K562 (cell line): ENCODE measurements at regions not wholly inside any gene's neighbourhood (a gene's known extent, or its start where the extent isn't known, plus 50 kb on each side); places are given as distances from the start of the nearest gene placed in this dataset.

Experiments
- ATAC-seq: fragments of 200-7000 bp; cut with Tn5 transposase; 3 replicates; pipeline ENCODE4 v1.9.1; 2020; ENCODE audit warnings: moderate library complexity
- BruUV-seq: library from RNA; stranded (reverse); fragments of 400-500 nt; replicated peaks from 2 replicates; lab custom pipeline; 2021; lab: Mats Ljungman, UMichigan
- CTCF ChIA-PET: fragments of 300-600 bp; formaldehyde crosslinking; extraction: SDS; loops from one replicate; lab custom pipeline; 2021; ENCODE audit warnings: low intra/inter-chr PET ratio; lab: Yijun Ruan, JAX
- POLR2A ChIA-PET: fragments of 300-600, 350-650 bp; sonication (Branson Sonifier 250); formaldehyde crosslinking; extraction: SDS; loops from one replicate; lab custom pipeline; 2021; ENCODE audit warnings: antibody characterized with exemption, inconsistent platforms; lab: Yijun Ruan, JAX
- DNase-seq, 4 experiments: peaks; one replicate each; pipeline versions ENCODE4 v3.0.0 to v3.0.0-alpha.2; 2011 to 2018; ENCODE audit warnings: low spot score in 3 of 4, mixed read lengths in 3 of 4; ENCODE audit errors: extremely low read depth in 1 of 4
- FAIRE-seq: peaks from 2 replicates; lab custom pipeline; 2011; peaks lifted over from hg19 to GRCh38; lab: Jason Lieb, UNC
- H2AFZ ChIP-seq: 2 replicates; pipeline ENCODE4 v1.6.0; 2011; ENCODE audit warnings: low read depth, low read length, control low read depth, inconsistent platforms
- H3K27ac ChIP-seq: fragments of 200-600 bp; 3 replicates; pipeline ENCODE4 v1.8.0; 2011; ENCODE audit warnings: low read depth, mild to moderate bottlenecking, control low read depth, inconsistent platforms, low read length, moderate library complexity, mixed read lengths; ENCODE audit errors: extremely low read depth
- H3K27me3 ChIP-seq, 2 experiments: fragments of 300-600 bp in 1 of 2; 2 replicates in 1 of 2; 3 replicates in 1 of 2; pipeline versions ENCODE4 v1.6.0 to v1.8.0; 2011; ENCODE audit warnings: inconsistent platforms in 2 of 2, low read length in 2 of 2, mild to moderate bottlenecking in 1 of 2, mixed read lengths in 1 of 2, moderate library complexity in 1 of 2; ENCODE audit not compliant: control insufficient read depth in 2 of 2, insufficient read depth in 2 of 2
- H3K36me3 ChIP-seq: fragments of 300-600 bp; 3 replicates; pipeline ENCODE4 v1.8.0; 2011; ENCODE audit warnings: mild to moderate bottlenecking, low read length, inconsistent platforms; ENCODE audit not compliant: control insufficient read depth, insufficient read depth
- H3K4me1 ChIP-seq, 2 experiments: fragments of 200-600 bp in 1 of 2; replicated peaks in 1 of 2; 2 replicates in 1 of 2; 3 replicates in 1 of 2; pipeline versions ENCODE4 v1.5.1 to v1.8.0; 2011; ENCODE audit warnings: inconsistent platforms in 2 of 2, low read length in 2 of 2, mild to moderate bottlenecking in 1 of 2, mixed read lengths in 1 of 2, moderate library complexity in 1 of 2; ENCODE audit not compliant: control insufficient read depth in 2 of 2, insufficient read depth in 2 of 2
- H3K4me2 ChIP-seq: 2 replicates; pipeline ENCODE4 v1.6.1; 2011; ENCODE audit warnings: low read length, control low read depth, inconsistent platforms, mixed read lengths; ENCODE audit not compliant: insufficient read depth
- H3K4me3 ChIP-seq: fragments of 200-600 bp; sonication (generic), shearing (Covaris generic); 2 replicates; pipeline ENCODE4 v1.5.1; 2016; ENCODE audit warnings: control low read depth, inconsistent platforms
- H3K79me2 ChIP-seq: fragments of 200-600 bp; 3 replicates; pipeline ENCODE4 v1.8.0; 2011; ENCODE audit warnings: low read length, inconsistent platforms; ENCODE audit not compliant: control insufficient read depth, insufficient read depth
- H3K9ac ChIP-seq, 2 experiments: 2 replicates each; pipeline versions ENCODE4 v1.6.0 to v1.6.1; 2011; ENCODE audit warnings: low read depth in 2 of 2, low read length in 2 of 2, control low read depth in 1 of 2, inconsistent platforms in 1 of 2, mild to moderate bottlenecking in 1 of 2, mixed read lengths in 1 of 2; ENCODE audit not compliant: insufficient read depth in 1 of 2
- H3K9me1 ChIP-seq: one replicate; pipeline ENCODE4 v1.6.0; 2011; ENCODE audit warnings: inconsistent platforms, mild to moderate bottlenecking, low read length, moderate library complexity; ENCODE audit not compliant: control insufficient read depth, insufficient read depth
- H3K9me3 ChIP-seq: replicated peaks from 2 replicates; pipeline ENCODE4 v1.5.1; 2011; ENCODE audit warnings: low read depth, low read length, inconsistent platforms; ENCODE audit not compliant: control insufficient read depth, insufficient read depth
- H4K20me1 ChIP-seq: replicated peaks from 2 replicates; pipeline ENCODE4 v1.6.1; 2011; ENCODE audit warnings: low read length, inconsistent platforms, mixed read lengths; ENCODE audit not compliant: control insufficient read depth, insufficient read depth
- KDM2B ChIP-seq: fragments of 250-450 bp; sonication (Bioruptor Pico); IDR thresholded peaks from 2 replicates; pipeline ENCODE4 v1.8.0; 2021; ENCODE audit warnings: mild to moderate bottlenecking, moderate library complexity
- KDM4B ChIP-seq, 2 experiments: fragments of 450-650 bp in 1 of 2; sonication (generic) in 1 of 2; IDR thresholded peaks; 2 replicates each; pipeline ENCODE4 v1.6.1; 2016 to 2017; ENCODE audit warnings: borderline replicate concordance in 2 of 2, antibody characterized with exemption in 1 of 2, low read depth in 1 of 2, mild to moderate bottlenecking in 1 of 2
- KDM5B ChIP-seq: fragments of 200-600 bp; sonication (generic); IDR thresholded peaks from 2 replicates; pipeline ENCODE4 v1.6.1; 2012; ENCODE audit warnings: low read depth, mild to moderate bottlenecking, moderate library complexity, low read length, control low read depth, inconsistent platforms; ENCODE audit not compliant: insufficient replicate concordance
- LEF1 ChIP-seq: fragments of 450-650 bp; IDR thresholded peaks from 2 replicates; pipeline ENCODE4 v1.6.1; 2016; ENCODE audit warnings: mild to moderate bottlenecking
- NR2F6 ChIP-seq: fragments of 450-650 bp; formaldehyde crosslinking; IDR thresholded peaks from 2 replicates; pipeline ENCODE4 v1.4.0; 2020; ENCODE audit warnings: mild to moderate bottlenecking
- RB1 ChIP-seq: fragments of 450-650 bp; IDR thresholded peaks from 2 replicates; pipeline ENCODE4 v1.6.1; 2017; ENCODE audit warnings: low read depth, mild to moderate bottlenecking
- XRCC5 ChIP-seq: fragments of 200-400 bp; formaldehyde crosslinking; IDR thresholded peaks from 2 replicates; pipeline ENCODE4 v1.6.1; 2017; ENCODE audit warnings: low read depth, mild to moderate bottlenecking, low read length
- ZFP1 ChIP-seq: fragments of 450-650 bp; formaldehyde crosslinking; IDR thresholded peaks from 2 replicates; pipeline ENCODE4 v1.4.0; 2020; ENCODE audit warnings: mild to moderate bottlenecking, mixed read lengths
- ZFX ChIP-seq: sonication (generic); formaldehyde crosslinking; IDR thresholded peaks from 2 replicates; pipeline ENCODE4 v1.8.0; 2022; ENCODE audit warnings: mild to moderate bottlenecking, missing genetic modification reagents, moderate library complexity
- WGBS: fragments of 100-300 bp; shearing (Covaris generic); methylation state at CpG from one replicate; pipeline ENCODE4 v1.1.6; 2016; ENCODE audit warnings: low coverage, mixed read lengths; ENCODE audit not compliant: insufficient coverage; ENCODE audit errors: missing lambda C conversion rate; 5-methylcytosine and 5-hydroxymethylcytosine counted together
- in situ Hi-C: fragments of 300-500 bp; cut with MboI; formaldehyde crosslinking; loops from 4 replicates; pipeline ENCODE4 v1.15.0; 2018; ENCODE audit warnings: inconsistent platforms, mixed read lengths
- intact Hi-C: fragments of 100-400 bp; cut with micrococcal nuclease; formaldehyde crosslinking; loops from 2 replicates; pipeline ENCODE4 v1.14.2; 2022
- TF ChIP-seq, protein P1 (sequence below): fragments of 200-800 bp; sonication (Bioruptor generic); IDR thresholded peaks from 2 replicates; pipeline ENCODE4 v1.6.1; 2017; ENCODE audit warnings: missing genetic modification characterization, missing compliant biosample characterization
- TF ChIP-seq, protein P2 (sequence below): sonication (generic); formaldehyde crosslinking; IDR thresholded peaks from 2 replicates; pipeline ENCODE4 v1.8.1; 2023; ENCODE audit warnings: mild to moderate bottlenecking, missing genetic modification reagents
- TF ChIP-seq, protein P3 (sequence below), 2 experiments: IDR thresholded peaks in 1 of 2; conservative IDR thresholded peaks in 1 of 2; 2 replicates each; pipeline ENCODE4 v1.6.1; 2016; ENCODE audit warnings: low read depth in 2 of 2, mild to moderate bottlenecking in 1 of 2, missing compliant biosample characterization in 1 of 2, missing genetic modification characterization in 1 of 2, moderate library complexity in 1 of 2
- TF ChIP-seq, protein P4 (sequence below): sonication (generic); formaldehyde crosslinking; IDR thresholded peaks from 2 replicates; pipeline ENCODE4 v1.8.0; 2022; ENCODE audit warnings: mild to moderate bottlenecking, missing genetic modification reagents

DNA sequence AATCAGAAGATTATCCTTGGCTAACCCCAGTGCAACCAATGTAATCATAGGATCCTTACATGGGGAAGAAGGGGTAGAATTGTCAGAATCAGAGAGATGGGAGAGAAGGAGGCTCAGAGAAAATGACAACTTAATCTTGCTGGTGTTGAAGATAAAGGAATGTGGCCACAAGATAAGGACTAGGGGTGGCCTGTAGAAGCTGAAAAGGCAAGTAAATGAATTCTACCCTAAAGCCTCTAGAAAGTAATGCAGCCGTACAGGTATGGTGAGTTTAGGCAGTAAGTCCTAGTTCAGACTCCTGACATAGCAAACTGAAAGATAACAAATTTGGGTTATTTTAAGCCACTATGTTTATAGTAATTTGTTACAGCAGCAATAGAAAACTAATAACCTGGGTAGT lies 718.5 kb downstream of the SLITRK6 start:
- DNase-seq: no peak
- no peaks in the 10 kb centered on the region for H3K79me2 ChIP-seq

More for the DNA sequence above, 718.5 kb downstream of the SLITRK6 start:
- Histone ChIP-seq H3K4me1 (no peaks in the 10 kb centered on the region), H3K9ac (no peak overlapping the region), H2AFZ (no peak overlapping the region), H3K27me3 (no peaks in the 10 kb centered on the region), H3K36me3 (no peaks in the 10 kb centered on the region), H4K20me1 (no peaks in the 10 kb centered on the region), H3K27ac (no peak overlapping the region), H3K4me3 (no peak overlapping the region), H3K4me2 (no peak overlapping the region), H3K9me3 (no peaks in the 10 kb centered on the region), H3K9me1 (no peaks in the 10 kb centered on the region)
- POLR2A ChIA-PET: no interaction called here
- TF ChIP-seq, protein P1, sequence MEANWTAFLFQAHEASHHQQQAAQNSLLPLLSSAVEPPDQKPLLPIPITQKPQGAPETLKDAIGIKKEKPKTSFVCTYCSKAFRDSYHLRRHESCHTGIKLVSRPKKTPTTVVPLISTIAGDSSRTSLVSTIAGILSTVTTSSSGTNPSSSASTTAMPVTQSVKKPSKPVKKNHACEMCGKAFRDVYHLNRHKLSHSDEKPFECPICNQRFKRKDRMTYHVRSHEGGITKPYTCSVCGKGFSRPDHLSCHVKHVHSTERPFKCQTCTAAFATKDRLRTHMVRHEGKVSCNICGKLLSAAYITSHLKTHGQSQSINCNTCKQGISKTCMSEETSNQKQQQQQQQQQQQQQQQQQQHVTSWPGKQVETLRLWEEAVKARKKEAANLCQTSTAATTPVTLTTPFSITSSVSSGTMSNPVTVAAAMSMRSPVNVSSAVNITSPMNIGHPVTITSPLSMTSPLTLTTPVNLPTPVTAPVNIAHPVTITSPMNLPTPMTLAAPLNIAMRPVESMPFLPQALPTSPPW (CRISPR knock-in tag): no peak
- TF ChIP-seq XRCC5 (no peak), ZFP1 (CRISPR knock-in tag) (no peak), LEF1 (no peak), KDM5B (no peak), KDM2B (no peak), NR2F6 (CRISPR knock-in tag) (no peak), RB1 (no peak), ZFX (no peak), KDM4B (IDR thresholded peaks at IDR 0.05; ENCODE audit: borderline replicate concordance in 2 of 2, low read depth in 1 of 2) (no peak)
- TF ChIP-seq, protein P2, sequence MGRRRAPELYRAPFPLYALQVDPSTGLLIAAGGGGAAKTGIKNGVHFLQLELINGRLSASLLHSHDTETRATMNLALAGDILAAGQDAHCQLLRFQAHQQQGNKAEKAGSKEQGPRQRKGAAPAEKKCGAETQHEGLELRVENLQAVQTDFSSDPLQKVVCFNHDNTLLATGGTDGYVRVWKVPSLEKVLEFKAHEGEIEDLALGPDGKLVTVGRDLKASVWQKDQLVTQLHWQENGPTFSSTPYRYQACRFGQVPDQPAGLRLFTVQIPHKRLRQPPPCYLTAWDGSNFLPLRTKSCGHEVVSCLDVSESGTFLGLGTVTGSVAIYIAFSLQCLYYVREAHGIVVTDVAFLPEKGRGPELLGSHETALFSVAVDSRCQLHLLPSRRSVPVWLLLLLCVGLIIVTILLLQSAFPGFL (CRISPR knock-in tag): no peak
- TF ChIP-seq, protein P3, sequence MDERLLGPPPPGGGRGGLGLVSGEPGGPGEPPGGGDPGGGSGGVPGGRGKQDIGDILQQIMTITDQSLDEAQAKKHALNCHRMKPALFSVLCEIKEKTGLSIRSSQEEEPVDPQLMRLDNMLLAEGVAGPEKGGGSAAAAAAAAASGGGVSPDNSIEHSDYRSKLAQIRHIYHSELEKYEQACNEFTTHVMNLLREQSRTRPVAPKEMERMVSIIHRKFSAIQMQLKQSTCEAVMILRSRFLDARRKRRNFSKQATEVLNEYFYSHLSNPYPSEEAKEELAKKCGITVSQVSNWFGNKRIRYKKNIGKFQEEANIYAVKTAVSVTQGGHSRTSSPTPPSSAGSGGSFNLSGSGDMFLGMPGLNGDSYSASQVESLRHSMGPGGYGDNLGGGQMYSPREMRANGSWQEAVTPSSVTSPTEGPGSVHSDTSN (CRISPR knock-in tag; IDR thresholded peaks at IDR 0.05; ENCODE audit: low read depth): no peak
- TF ChIP-seq, protein P3 (tag; conservative IDR thresholded peaks at IDR 0.05; ENCODE audit: low read depth): no peak
- TF ChIP-seq, protein P4, sequence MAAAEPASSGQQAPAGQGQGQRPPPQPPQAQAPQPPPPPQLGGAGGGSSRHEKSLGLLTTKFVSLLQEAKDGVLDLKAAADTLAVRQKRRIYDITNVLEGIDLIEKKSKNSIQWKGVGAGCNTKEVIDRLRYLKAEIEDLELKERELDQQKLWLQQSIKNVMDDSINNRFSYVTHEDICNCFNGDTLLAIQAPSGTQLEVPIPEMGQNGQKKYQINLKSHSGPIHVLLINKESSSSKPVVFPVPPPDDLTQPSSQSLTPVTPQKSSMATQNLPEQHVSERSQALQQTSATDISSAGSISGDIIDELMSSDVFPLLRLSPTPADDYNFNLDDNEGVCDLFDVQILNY (CRISPR knock-in tag): no peak
- CTCF ChIA-PET: no interaction called here
- BruUV-seq: no TSS peak
- FAIRE-seq (no peak), ATAC-seq (no peak)
- WGBS: 0% methylated on average over 1 of the region's 1 CpG
- in situ Hi-C loops: loop anchor here (25.0 kb wide), 1 partner anchor 1907 kb away; no protein-coding TSS in a partner anchor
- intact Hi-C loops: no loop called here
